Hematopoietic multipotent progenitor cell treated with erythropoietin and hydrocortisone succinate and interleukin-3 and kit ligand, for 15 days (in vitro differentiated cells): ENCODE measurements at regions not wholly inside any gene's neighbourhood (a gene's known extent, or its start where the extent isn't known, plus 50 kb on each side); places are given as distances from the start of the nearest gene placed in this dataset.
"Not testable (repeated sequence)": the region's sequence is repeated elsewhere in the genome, so short reads cannot be mapped to it uniquely, and the experiment has no call there.

ENCODE experiments used
- DNase-seq: peaks from one replicate; pipeline ENCODE4 v3.0.0-alpha.2; 2015; ENCODE audit warnings: low spot score

- DNase-seq = no peak
Measured at GRCh38 chr22:49721211-49721763, 106.4 kb downstream of the BRD1 start.

DNA sequence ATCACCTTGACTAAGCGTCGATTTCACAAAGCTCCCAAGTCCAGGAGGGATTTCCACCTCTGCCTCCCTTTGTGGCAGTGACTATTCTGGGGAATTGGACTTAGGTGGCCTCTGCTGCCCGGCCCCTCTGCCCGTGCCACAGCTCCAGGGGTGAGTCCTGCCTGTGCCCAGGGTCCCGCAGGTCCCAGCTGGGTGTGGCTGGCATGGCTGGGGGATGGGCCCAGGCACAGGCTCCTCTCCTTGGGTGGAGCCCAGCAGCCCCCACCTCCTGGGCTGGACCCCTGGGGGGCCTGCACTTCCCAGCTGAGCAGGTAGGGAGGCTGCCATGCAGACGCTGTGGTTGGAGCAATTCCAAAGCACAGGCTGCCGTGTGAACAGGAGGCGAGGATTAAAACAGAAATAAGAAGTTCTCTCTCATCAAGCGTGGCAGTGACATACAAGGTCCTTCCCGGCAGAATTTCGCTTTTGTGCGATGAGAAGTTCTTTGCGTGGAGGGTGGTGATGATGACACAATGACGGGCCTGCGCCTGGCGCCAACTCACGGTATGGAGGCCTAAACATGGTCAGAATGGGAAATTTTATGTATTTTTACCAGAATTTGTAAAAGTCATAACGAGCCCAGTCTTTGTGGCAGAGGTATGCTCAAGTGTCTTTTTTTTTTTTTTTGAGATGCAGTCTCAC is 107.3 kb downstream of the BRD1 start:
- DNase-seq = no peak

GRCh38 chr22:49719046-49719445 is 108.6 kb downstream of the BRD1 start:
- no peak for DNase-seq

- DNase-seq = no peak
Measured at GRCh38 chr22:49718396-49718795, 109.3 kb downstream of the BRD1 start.

DNA sequence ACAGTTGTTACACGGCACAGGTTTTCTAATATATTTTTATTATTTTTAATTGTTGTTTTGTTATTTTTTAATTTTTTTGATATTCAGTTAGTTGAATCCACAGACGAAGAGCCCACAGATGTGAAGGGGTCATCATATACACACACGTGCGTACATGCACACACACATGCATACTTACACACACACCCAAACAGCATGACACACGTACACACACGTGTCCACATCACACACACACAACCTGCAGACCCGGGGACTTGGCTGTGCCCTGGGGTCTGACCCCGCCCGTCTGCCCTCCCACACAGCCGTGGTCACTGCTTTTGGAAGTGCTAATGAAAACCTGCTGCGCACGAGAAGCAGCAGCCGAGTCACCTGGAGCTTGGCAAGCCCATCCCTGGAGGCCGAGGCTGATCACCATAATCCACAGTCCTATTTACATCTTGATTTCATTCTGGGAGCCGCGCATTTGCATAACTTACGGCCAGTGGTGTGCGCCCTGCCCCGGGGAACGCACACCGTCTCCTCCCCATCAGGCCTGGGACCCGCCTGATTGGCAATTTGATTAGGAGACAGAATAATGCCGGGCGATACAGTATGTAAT is 110.3 kb downstream of the BRD1 start:
- no peak for DNase-seq

GRCh38 chr22:49716441-49716840 is 111.2 kb downstream of the BRD1 start:
- DNase-seq = no peak

- no peak for DNase-seq
Measured at GRCh38 chr22:49715450-49715849, 112.2 kb downstream of the BRD1 start.

- no peak for DNase-seq
Measured at GRCh38 chr22:49713003-49713402, 114.7 kb downstream of the BRD1 start.

DNA sequence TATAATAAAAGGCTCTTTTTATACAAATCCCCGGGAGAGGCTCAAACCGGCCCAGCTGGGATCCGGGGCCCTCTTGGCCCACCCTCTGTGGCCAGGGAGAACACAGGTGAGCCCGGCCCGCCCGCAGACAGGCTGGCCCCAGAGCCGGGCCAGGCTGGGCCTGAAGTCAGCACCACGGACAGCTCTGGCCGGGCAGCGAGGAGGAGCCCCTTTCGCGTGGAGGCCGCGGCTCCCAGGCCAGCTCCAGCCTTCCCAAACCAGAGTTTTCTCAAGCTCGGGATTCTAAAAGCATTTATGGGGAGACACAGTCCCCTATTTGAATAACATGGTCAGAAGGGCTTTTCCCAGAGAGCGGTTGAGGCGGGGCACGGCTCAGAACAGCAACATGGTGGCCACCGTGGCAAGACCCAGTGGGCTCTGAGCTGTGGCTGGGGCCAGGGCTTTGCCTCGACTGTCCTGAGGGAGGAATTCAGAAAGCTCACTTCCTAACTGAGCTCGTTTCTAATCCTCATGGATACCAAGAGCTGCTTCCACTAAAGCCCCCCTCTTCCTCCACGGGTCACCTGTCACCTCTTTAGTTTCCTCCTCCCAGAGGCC is 115.4 kb downstream of the BRD1 start:
- no peak for DNase-seq

DNA sequence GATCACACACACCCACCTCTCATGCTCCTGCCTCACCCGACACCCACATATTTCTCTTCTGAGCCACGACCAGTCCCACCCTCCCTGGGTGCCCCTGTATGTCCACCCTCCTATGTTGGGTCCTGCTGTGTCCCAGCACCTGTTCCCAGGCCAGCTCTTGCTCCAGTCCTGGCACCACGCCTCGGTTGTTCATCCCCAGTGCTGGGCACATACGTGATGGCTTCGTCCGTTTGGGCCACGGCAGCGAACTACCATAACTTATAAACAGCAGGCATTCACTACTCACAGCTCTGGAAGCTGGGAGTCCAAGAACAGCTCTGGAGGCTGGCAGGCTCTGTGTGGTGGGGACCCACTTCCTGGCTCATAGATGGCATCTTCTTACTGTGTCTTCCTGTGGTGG is 116.9 kb downstream of the BRD1 start:
- DNase-seq = no peak

- DNase-seq = no peak
Measured at GRCh38 chr22:49709464-49709863, 118.2 kb downstream of the BRD1 start.

DNA sequence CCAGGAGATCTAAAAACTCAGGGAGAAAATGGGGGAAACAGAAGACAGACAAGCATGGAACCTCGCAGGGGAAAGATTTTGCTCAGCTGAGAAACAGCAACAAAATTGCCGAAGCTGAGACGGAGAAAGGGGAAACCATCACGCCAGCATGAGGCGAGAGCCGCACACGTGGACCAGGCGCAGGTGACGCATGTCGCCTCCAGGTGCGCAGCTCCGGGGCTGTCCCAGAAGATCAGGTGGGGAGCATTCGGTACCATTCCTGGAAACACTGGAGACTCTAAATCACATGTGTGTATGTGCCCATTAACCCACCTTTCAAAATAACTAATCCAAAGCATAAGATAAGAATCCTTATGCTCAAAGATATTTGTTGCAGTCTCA is 121.7 kb downstream of the BRD1 start:
- DNase-seq = no peak

DNA sequence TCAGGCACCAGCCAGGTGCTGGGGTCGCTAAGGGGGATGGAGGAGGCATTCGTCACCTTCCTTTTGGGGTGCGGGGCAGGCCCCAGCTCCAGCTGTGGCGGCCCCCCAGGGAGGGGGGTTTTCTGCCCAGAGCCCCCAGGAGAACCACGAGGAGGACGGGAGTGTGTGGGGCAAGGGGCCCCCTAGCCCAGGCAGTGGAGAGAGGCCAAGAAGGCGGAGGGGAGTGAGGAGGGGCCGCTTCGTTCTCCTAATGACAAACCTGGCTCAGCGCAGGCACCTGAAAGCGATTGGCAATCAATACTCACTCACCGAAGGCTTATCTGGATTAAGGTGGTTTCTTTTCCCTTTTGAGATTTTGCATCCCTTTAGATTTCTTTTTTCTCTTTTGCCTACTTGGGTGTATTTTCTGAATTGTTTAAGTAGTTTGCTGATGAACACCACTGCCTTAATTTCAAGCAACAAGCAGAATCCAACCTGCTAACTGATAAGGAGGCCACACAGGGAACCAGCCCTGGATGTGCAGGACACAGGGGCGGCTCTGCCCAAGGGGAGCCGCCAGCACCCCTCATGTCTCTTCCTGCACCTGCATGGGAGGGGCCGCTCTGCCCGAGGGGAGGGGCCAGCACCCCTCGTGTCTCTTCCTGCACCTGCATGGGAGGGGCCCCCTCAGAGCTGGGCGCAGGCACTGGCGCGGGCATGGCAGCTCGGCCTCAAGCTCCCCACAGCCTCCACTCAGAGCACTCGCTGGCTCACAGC is 122.3 kb downstream of the BRD1 start:
- DNase-seq = no peak

- DNase-seq = no peak
Measured at GRCh38 chr22:49704345-49705215, 123.1 kb downstream of the BRD1 start.

DNA sequence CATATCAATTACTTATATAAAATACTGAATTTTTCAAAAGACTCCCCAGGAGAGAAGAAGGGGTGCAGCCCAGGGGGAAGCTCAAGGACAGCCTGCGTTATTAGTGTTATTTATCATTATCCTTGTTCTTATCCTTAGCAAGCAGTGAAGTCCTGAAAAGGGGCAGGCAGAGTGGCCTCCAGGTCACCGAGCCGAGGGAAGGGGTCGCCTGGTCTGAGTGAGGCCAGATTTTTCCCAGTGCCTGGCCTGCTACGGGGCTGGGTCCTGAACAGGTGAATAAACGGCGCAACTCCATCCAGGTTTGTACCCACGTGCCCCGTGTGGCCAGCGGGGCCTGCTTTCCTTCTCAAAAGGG is 123.7 kb downstream of the BRD1 start:
- no peak for DNase-seq

DNA sequence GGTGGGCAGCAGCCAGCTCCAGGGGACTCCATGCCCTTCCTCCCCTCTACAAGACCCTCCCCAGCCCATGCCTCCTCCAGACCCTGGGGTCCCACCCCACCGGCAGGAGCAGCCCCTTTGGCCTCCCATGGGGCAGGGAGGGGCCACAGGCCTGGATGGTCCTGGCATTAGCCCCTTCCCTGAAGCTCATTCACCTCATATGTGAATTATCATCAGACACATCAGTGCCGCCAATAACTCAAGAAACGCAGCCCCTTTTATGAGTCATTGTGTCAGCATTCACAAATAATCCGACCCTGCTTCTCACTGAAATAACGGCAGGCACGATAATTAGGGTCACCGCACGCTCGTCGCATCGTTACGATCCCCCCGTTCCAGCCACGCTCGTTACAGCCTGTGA is 124.2 kb downstream of the BRD1 start:
- DNase-seq = no peak

DNA sequence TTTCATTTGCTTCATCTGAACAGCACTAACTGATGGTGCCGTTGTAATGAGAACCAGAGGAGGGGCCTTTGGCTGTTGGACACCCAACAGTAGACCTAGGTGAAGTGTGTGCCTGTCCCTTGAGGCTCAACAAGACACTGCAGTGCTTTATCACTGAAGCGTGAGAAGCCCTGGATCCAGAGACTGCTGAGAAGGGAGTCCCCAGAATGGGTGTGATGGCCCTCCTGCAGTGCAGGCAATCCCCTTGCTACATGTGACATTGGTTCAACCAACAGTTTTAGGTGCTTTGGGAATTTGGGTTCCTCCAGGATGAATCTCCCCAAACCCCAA is 125.6 kb downstream of the BRD1 start:
- DNase-seq = no peak

- peak; percentile 26 for DNase-seq
Measured at GRCh38 chr22:49701380-49702067, 126.1 kb downstream of the BRD1 start.

GRCh38 chr22:49699928-49700498 is 127.7 kb downstream of the BRD1 start:
- no peak for DNase-seq

DNA sequence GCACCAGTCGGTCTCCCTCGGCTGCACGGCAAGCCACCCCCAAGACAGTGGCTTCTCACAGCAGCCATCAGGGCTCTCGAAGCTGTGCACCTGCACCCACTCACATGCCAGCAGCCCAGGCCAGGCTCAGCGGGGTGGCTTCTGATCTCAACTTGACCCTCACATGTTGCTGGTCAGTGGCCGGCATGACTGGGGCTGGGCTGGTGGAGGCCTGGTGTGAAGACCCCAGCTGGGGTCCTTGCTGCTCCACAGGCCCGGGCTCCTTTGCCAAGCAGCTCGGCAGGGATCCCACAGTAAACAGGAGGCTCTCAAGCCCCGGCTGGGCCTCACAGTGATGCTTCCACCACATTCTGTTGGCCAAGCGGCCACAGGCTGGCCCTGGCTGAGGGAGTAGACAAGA is 128.2 kb downstream of the BRD1 start:
- DNase-seq = no peak

DNA sequence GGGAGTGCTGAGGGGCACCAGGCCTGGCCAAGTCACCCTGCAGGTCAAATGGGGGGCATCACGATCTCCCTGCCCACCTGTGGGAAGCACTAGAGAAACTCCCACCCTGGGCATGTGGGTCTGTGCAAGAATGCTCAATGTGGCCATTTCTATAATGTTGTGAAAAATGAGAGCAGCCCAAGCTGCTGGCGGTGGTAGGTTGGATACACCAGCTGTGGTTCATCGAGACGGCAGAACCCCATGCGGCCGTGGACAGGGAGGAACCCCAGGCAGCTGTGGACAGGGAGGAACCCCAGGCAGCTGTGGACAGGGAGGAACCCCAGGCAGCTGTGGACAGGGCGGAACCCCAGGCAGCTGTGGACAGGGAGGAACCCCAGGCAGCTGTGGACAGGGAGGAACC is 129.1 kb downstream of the BRD1 start:
- DNase-seq = not testable (repeated sequence)
